K562 (cell line): ENCODE measurements at regions not wholly inside any gene's neighbourhood (a gene's known extent, or its start where the extent isn't known, plus 50 kb on each side); places are given as distances from the start of the nearest gene placed in this dataset.

Experiments used
- ATAC-seq: fragments of 200-7000 bp; cut with Tn5 transposase; 3 replicates; pipeline ENCODE4 v1.9.1; 2020; ENCODE audit warnings: moderate library complexity
- BruUV-seq: library from RNA; stranded (reverse); fragments of 400-500 nt; replicated peaks from 2 replicates; lab custom pipeline; 2021; lab: Mats Ljungman, UMichigan
- CTCF ChIA-PET: fragments of 300-600 bp; formaldehyde crosslinking; extraction: SDS; loops from one replicate; lab custom pipeline; 2021; ENCODE audit warnings: low intra/inter-chr PET ratio; lab: Yijun Ruan, JAX
- POLR2A ChIA-PET: fragments of 300-600, 350-650 bp; sonication (Branson Sonifier 250); formaldehyde crosslinking; extraction: SDS; loops from one replicate; lab custom pipeline; 2021; ENCODE audit warnings: antibody characterized with exemption, inconsistent platforms; lab: Yijun Ruan, JAX
- DNase-seq, 4 experiments: peaks; one replicate each; pipeline versions ENCODE4 v3.0.0 to v3.0.0-alpha.2; 2011 to 2018; ENCODE audit warnings: low spot score in 3 of 4, mixed read lengths in 3 of 4; ENCODE audit errors: extremely low read depth in 1 of 4
- FAIRE-seq: peaks from 2 replicates; lab custom pipeline; 2011; peaks lifted over from hg19 to GRCh38; lab: Jason Lieb, UNC
- H2AFZ ChIP-seq: 2 replicates; pipeline ENCODE4 v1.6.0; 2011; ENCODE audit warnings: low read depth, low read length, control low read depth, inconsistent platforms
- H3K27ac ChIP-seq: fragments of 200-600 bp; 3 replicates; pipeline ENCODE4 v1.8.0; 2011; ENCODE audit warnings: low read depth, mild to moderate bottlenecking, control low read depth, inconsistent platforms, low read length, moderate library complexity, mixed read lengths; ENCODE audit errors: extremely low read depth
- H3K27me3 ChIP-seq, 2 experiments: fragments of 300-600 bp in 1 of 2; 2 replicates in 1 of 2; 3 replicates in 1 of 2; pipeline versions ENCODE4 v1.6.0 to v1.8.0; 2011; ENCODE audit warnings: inconsistent platforms in 2 of 2, low read length in 2 of 2, mild to moderate bottlenecking in 1 of 2, mixed read lengths in 1 of 2, moderate library complexity in 1 of 2; ENCODE audit not compliant: control insufficient read depth in 2 of 2, insufficient read depth in 2 of 2
- H3K36me3 ChIP-seq: fragments of 300-600 bp; 3 replicates; pipeline ENCODE4 v1.8.0; 2011; ENCODE audit warnings: mild to moderate bottlenecking, low read length, inconsistent platforms; ENCODE audit not compliant: control insufficient read depth, insufficient read depth
- H3K4me1 ChIP-seq, 2 experiments: fragments of 200-600 bp in 1 of 2; replicated peaks in 1 of 2; 2 replicates in 1 of 2; 3 replicates in 1 of 2; pipeline versions ENCODE4 v1.5.1 to v1.8.0; 2011; ENCODE audit warnings: inconsistent platforms in 2 of 2, low read length in 2 of 2, mild to moderate bottlenecking in 1 of 2, mixed read lengths in 1 of 2, moderate library complexity in 1 of 2; ENCODE audit not compliant: control insufficient read depth in 2 of 2, insufficient read depth in 2 of 2
- H3K4me2 ChIP-seq: 2 replicates; pipeline ENCODE4 v1.6.1; 2011; ENCODE audit warnings: low read length, control low read depth, inconsistent platforms, mixed read lengths; ENCODE audit not compliant: insufficient read depth
- H3K4me3 ChIP-seq: fragments of 200-600 bp; sonication (generic), shearing (Covaris generic); 2 replicates; pipeline ENCODE4 v1.5.1; 2016; ENCODE audit warnings: control low read depth, inconsistent platforms
- H3K79me2 ChIP-seq: fragments of 200-600 bp; 3 replicates; pipeline ENCODE4 v1.8.0; 2011; ENCODE audit warnings: low read length, inconsistent platforms; ENCODE audit not compliant: control insufficient read depth, insufficient read depth
- H3K9ac ChIP-seq, 2 experiments: 2 replicates each; pipeline versions ENCODE4 v1.6.0 to v1.6.1; 2011; ENCODE audit warnings: low read depth in 2 of 2, low read length in 2 of 2, control low read depth in 1 of 2, inconsistent platforms in 1 of 2, mild to moderate bottlenecking in 1 of 2, mixed read lengths in 1 of 2; ENCODE audit not compliant: insufficient read depth in 1 of 2
- H3K9me1 ChIP-seq: one replicate; pipeline ENCODE4 v1.6.0; 2011; ENCODE audit warnings: inconsistent platforms, mild to moderate bottlenecking, low read length, moderate library complexity; ENCODE audit not compliant: control insufficient read depth, insufficient read depth
- H3K9me3 ChIP-seq: replicated peaks from 2 replicates; pipeline ENCODE4 v1.5.1; 2011; ENCODE audit warnings: low read depth, low read length, inconsistent platforms; ENCODE audit not compliant: control insufficient read depth, insufficient read depth
- H4K20me1 ChIP-seq: replicated peaks from 2 replicates; pipeline ENCODE4 v1.6.1; 2011; ENCODE audit warnings: low read length, inconsistent platforms, mixed read lengths; ENCODE audit not compliant: control insufficient read depth, insufficient read depth
- CCNT2 ChIP-seq: IDR thresholded peaks from 2 replicates; pipeline ENCODE4 v1.6.1; 2011; ENCODE audit warnings: borderline replicate concordance, low read depth, mild to moderate bottlenecking, moderate library complexity, mixed read lengths, low read length; ENCODE audit not compliant: insufficient read length; ENCODE audit errors: extremely low read depth
- HDAC3 ChIP-seq: fragments of 450-650 bp; IDR thresholded peaks from 2 replicates; pipeline ENCODE4 v1.6.1; 2018; ENCODE audit warnings: borderline replicate concordance, mild to moderate bottlenecking, moderate library complexity; ENCODE audit not compliant: partially characterized antibody
- KAT8 ChIP-seq: fragments of 450-650 bp; IDR thresholded peaks from 2 replicates; pipeline ENCODE4 v1.6.1; 2016; ENCODE audit warnings: low read depth, mild to moderate bottlenecking
- MCM5 ChIP-seq: fragments of 450-650 bp; IDR thresholded peaks from 2 replicates; pipeline ENCODE4 v1.6.1; 2016; ENCODE audit warnings: low read depth
- NFXL1 ChIP-seq: fragments of 450-650 bp; formaldehyde crosslinking; IDR thresholded peaks from 2 replicates; pipeline ENCODE4 v1.4.0; 2021; ENCODE audit warnings: mild to moderate bottlenecking
- RAD51 ChIP-seq: fragments of 450-650 bp; IDR thresholded peaks from 2 replicates; pipeline ENCODE4 v1.7.1; 2016; ENCODE audit warnings: low read depth, mild to moderate bottlenecking, borderline replicate concordance
- STAT5B ChIP-seq: fragments of 250-450 bp; sonication (Bioruptor Pico); IDR thresholded peaks from 2 replicates; pipeline ENCODE4 v1.8.0; 2021; ENCODE audit warnings: mild to moderate bottlenecking, inconsistent platforms
- TEAD4 ChIP-seq, 2 experiments: sonication (generic) in 1 of 2; formaldehyde crosslinking in 1 of 2; IDR thresholded peaks; 2 replicates each; pipeline versions ENCODE4 v1.6.1 to v1.8.0; 2012 to 2022; ENCODE audit warnings: borderline replicate concordance in 1 of 2, inconsistent platforms in 1 of 2, low read length in 1 of 2, mild to moderate bottlenecking in 1 of 2, missing genetic modification reagents in 1 of 2
- ZBTB17 ChIP-seq: fragments of 450-650 bp; formaldehyde crosslinking; IDR thresholded peaks from 2 replicates; pipeline ENCODE4 v1.4.0; 2020; ENCODE audit warnings: mild to moderate bottlenecking
- ZC3H11A ChIP-seq: IDR thresholded peaks from 2 replicates; pipeline ENCODE4 v1.6.1; 2012; ENCODE audit warnings: low read depth, low read length, improper control_type of control experiment
- ZNF507 ChIP-seq: conservative IDR thresholded peaks from 2 replicates; pipeline ENCODE4 v1.6.1; 2017; ENCODE audit warnings: missing genetic modification characterization, missing compliant biosample characterization
- in situ Hi-C: fragments of 300-500 bp; cut with MboI; formaldehyde crosslinking; loops from 4 replicates; pipeline ENCODE4 v1.15.0; 2018; ENCODE audit warnings: inconsistent platforms, mixed read lengths
- intact Hi-C: fragments of 100-400 bp; cut with micrococcal nuclease; formaldehyde crosslinking; loops from 2 replicates; pipeline ENCODE4 v1.14.2; 2022

DNA sequence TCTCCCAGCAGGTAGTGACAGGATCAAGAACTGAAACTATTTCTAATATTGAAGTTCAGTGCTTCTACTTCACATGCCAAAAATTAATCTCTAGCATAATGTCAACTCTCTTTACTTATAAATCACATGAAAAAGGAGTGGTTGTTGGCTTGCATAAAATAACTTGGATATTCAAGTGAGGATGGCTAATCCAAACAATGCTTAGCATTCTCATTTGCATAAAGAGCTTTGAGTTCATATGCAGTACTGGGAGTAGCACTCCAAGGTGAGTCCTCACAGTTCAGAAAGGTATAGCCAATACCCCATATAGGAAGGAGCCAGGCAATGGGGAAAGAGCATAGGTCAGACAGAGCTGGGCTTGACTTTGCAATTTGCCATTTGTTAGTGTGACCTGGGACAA lies 149.3 kb downstream of the PCTP start:
- Histone ChIP-seq H3K9me3 (no peaks in the 10 kb centered on the region), H3K79me2 (no peaks in the 10 kb centered on the region), H3K9me1 (no peaks in the 10 kb centered on the region), H3K9ac (no peak overlapping the region), H4K20me1 (no peaks in the 10 kb centered on the region), H3K27me3 (no peaks in the 10 kb centered on the region; a peak in 1 of 5 replicates), H3K4me3 (no peak overlapping the region), H3K27ac (no peak overlapping the region), H3K36me3 (no peaks in the 10 kb centered on the region), H3K4me2 (no peak overlapping the region), H2AFZ (no peak overlapping the region), H3K4me1 (no peaks in the 10 kb centered on the region)
- ChIA-PET POLR2A (interaction anchor here (0.6 kb wide), 2 partner anchors 8 to 36 kb away, joined by 3 read pairs; no protein-coding TSS in a partner anchor), CTCF (no interaction called here)
- no peak for TF ChIP-seq STAT5B (CRISPR knock-in tag)
- no peak for TF ChIP-seq TEAD4 (IDR thresholded peaks at IDR 0.05; ENCODE audit: low read length)
- TF ChIP-seq TEAD4 (CRISPR knock-in tag; IDR thresholded peaks at IDR 0.05; ENCODE audit: borderline replicate concordance) = no peak
- TF ChIP-seq NFXL1 (CRISPR knock-in tag) = no peak
- no peak for TF ChIP-seq ZC3H11A
- TF ChIP-seq CCNT2 = no peak
- no peak for TF ChIP-seq KAT8
- no peak for TF ChIP-seq ZNF507
- no peak for TF ChIP-seq ZBTB17 (CRISPR knock-in tag)
- no peak for TF ChIP-seq MCM5
- no peak for TF ChIP-seq RAD51
- no peak for TF ChIP-seq HDAC3
- in situ Hi-C loops = no loop called here
- no peak for DNase-seq
- no peak for FAIRE-seq
- no peak for ATAC-seq
- BruUV-seq = no TSS peak
- intact Hi-C loops = no loop called here
